ENCODE measurements at regions not wholly inside any gene's neighbourhood (a gene's known extent, or its start where the extent isn't known, plus 50 kb on each side); places are given as distances from the start of the nearest gene placed in this dataset.
"Not testable (repeated sequence)": the region's sequence is repeated elsewhere in the genome, so short reads cannot be mapped to it uniquely, and the experiment has no call there.

DNA sequence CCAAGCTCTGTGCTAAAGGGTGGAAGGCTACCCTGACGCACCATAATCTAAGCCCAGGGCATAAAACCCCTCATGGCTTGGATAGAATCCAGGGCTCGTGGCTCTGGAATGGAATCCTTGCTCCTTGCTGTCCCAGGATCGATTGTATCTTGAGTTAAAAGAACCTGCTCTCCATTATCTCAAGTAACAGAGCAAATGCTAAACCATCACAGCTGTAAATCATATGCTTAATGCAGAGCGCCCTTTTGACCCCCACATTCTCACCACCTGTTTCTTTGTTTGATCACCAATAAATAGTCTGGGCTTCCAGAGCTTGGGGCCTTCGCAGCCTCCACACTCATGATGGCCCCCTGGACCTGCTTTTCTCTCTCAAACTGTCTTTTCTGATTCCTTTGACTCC is 299.3 kb upstream of the MGAT4C start:
- not testable (repeated sequence) for H3K4me3 ChIP-seq (ENCODE audit: low read depth, low read length); H3K27ac ChIP-seq (ENCODE audit: low read depth, low read length)

GRCh38 chr12:86551146-86551571 is 295.0 kb upstream of the MGAT4C start:
- Histone ChIP-seq H3K4me3 (ENCODE audit: low read depth, low read length) (no peak overlapping the region), H3K27me3 (ENCODE audit: control insufficient read depth, insufficient read depth, low read length) (no peaks in the 10 kb centered on the region), H3K36me3 (ENCODE audit: control insufficient read depth, insufficient read depth, low read length) (no peaks in the 10 kb centered on the region), H3K9ac (ENCODE audit: low read length) (no peak overlapping the region), H3K9me3 (ENCODE audit: control insufficient read depth, insufficient read depth, low read depth, low read length) (no peaks in the 10 kb centered on the region), H3K4me1 (ENCODE audit: control insufficient read depth, insufficient read depth, low read length) (no peaks in the 10 kb centered on the region), H3K27ac (ENCODE audit: low read depth, low read length) (no peak overlapping the region)

More for the DNA sequence above, 299.3 kb upstream of the MGAT4C start:
- H3K36me3 ChIP-seq (ENCODE audit: control insufficient read depth, insufficient read depth, low read length); H3K9ac ChIP-seq (ENCODE audit: low read length); H3K27me3 ChIP-seq (ENCODE audit: control insufficient read depth, insufficient read depth, low read length); H3K9me3 ChIP-seq (ENCODE audit: control insufficient read depth, insufficient read depth, low read depth, low read length); H3K4me1 ChIP-seq (ENCODE audit: control insufficient read depth, insufficient read depth, low read length): not testable (repeated sequence)

DNA sequence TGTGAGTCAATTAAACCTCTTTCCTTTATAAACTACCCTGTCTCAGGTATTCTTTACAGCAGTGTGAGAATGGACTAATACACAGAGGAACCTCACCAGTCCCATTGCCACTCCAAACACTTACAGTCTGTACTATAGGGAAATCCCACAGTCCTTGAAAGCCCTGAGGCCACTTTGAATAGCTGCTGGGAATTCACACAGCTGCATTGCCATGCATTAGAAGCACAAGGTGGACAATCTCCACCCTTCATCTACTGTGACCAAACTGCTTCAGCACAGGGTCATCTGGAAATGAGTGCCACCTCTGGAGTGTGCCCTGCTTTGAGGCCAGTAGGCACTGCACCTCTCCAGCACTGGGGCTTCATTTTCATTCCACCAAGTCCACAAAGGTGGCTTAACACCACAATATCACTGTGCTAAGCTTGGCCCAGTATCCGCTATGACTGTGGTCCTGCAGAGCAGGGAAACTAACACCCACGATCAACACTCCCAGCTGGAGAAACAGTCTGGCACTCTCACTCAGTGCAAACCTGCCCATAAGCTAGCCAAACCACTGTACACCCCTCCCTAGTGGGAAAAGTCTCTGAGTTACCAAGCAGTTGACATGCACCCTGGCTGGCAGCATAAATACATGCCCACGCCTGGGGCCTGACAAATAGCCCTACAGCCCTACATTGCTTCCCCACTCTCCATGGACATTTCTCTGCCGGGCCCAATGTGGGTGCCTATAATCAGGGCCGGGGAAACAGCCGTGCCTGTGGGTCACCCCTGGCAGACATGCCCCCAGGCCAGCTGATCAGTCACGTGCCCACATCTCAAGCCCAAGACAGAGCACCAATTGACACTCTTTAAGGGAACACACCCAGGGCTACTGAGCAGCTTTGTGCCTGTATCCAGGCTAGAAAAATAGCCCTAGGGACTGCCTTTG is 294.3 kb upstream of the MGAT4C start:
- Histone ChIP-seq H3K4me3 (ENCODE audit: low read depth, low read length) (no peak overlapping the region), H3K9ac (ENCODE audit: low read length) (no peak overlapping the region), H3K9me3 (ENCODE audit: control insufficient read depth, insufficient read depth, low read depth, low read length) (no peaks in the 10 kb centered on the region), H3K27ac (ENCODE audit: low read depth, low read length) (no peak overlapping the region), H3K27me3 (ENCODE audit: control insufficient read depth, insufficient read depth, low read length) (no peaks in the 10 kb centered on the region), H3K4me1 (ENCODE audit: control insufficient read depth, insufficient read depth, low read length) (no peaks in the 10 kb centered on the region), H3K36me3 (ENCODE audit: control insufficient read depth, insufficient read depth, low read length) (no peaks in the 10 kb centered on the region)

DNA sequence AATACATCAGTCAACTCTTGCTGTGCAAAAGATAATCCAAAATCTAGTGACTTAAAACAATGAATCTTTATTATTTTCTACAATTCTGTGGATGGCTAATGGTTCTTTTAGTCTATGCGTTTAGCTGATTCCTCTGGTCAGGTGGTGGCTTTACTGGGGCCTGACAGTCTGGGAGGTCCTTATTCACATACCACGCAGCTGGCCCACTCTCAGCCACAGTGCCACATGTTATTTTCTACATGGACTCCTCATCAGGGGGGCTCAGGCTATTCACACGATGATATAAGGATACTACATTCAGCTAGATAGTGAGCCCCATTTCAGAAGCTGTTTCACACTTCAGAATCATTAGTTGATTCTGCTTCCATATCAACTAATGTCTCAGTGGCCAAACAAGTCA is 287.5 kb upstream of the MGAT4C start:
- Histone ChIP-seq H3K27me3 (ENCODE audit: control insufficient read depth, insufficient read depth, low read length) (no peaks in the 10 kb centered on the region), H3K36me3 (ENCODE audit: control insufficient read depth, insufficient read depth, low read length) (no peaks in the 10 kb centered on the region), H3K4me3 (ENCODE audit: low read depth, low read length) (no peak overlapping the region), H3K9me3 (ENCODE audit: control insufficient read depth, insufficient read depth, low read depth, low read length) (no peaks in the 10 kb centered on the region), H3K9ac (ENCODE audit: low read length) (no peak overlapping the region), H3K4me1 (ENCODE audit: control insufficient read depth, insufficient read depth, low read length) (no peaks in the 10 kb centered on the region), H3K27ac (ENCODE audit: low read depth, low read length) (no peak overlapping the region)

DNA sequence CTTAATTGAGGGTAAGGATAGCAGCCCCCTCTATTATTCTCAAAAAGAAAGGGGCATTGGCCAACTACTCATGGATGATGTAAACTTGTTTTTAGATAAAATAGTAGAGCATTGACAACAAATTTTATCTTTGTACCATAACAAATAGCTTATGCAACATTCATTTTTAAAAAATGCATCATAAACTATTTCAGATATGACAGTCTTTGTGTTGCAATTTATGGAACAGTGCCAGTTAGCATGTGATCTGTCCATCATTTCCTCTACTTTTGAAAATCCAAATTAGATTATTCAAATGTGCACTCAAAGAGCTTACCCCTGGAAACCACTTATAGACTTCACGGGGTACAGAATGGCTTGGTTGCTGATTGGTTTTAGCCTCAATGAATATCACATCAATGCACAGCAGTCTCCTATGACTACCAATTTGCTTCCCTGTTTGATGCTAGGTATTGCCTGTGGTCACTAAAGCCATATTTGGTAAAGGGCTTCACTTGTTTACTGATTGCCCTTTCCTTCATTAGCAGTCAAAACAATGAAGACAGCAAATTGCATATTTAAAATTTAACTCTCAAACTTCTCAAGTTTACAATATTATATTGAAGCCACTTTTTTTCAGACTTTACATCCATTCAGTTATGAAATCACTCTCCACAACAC is 274.9 kb upstream of the MGAT4C start:
- no peaks in the 10 kb centered on the region for H3K9me3 ChIP-seq (ENCODE audit: control insufficient read depth, insufficient read depth, low read depth, low read length)
- no peaks in the 10 kb centered on the region for H3K36me3 ChIP-seq (ENCODE audit: control insufficient read depth, insufficient read depth, low read length)
- no peaks in the 10 kb centered on the region for H3K27me3 ChIP-seq (ENCODE audit: control insufficient read depth, insufficient read depth, low read length)
- H3K27ac ChIP-seq (ENCODE audit: low read depth, low read length) = no peak overlapping the region
- H3K9ac ChIP-seq (ENCODE audit: low read length) = no peak overlapping the region
- no peak overlapping the region for H3K4me3 ChIP-seq (ENCODE audit: low read depth, low read length)
- no peaks in the 10 kb centered on the region; the same call in 1 of the 2 replicates for H3K4me1 ChIP-seq (ENCODE audit: control insufficient read depth, insufficient read depth, low read length)

DNA sequence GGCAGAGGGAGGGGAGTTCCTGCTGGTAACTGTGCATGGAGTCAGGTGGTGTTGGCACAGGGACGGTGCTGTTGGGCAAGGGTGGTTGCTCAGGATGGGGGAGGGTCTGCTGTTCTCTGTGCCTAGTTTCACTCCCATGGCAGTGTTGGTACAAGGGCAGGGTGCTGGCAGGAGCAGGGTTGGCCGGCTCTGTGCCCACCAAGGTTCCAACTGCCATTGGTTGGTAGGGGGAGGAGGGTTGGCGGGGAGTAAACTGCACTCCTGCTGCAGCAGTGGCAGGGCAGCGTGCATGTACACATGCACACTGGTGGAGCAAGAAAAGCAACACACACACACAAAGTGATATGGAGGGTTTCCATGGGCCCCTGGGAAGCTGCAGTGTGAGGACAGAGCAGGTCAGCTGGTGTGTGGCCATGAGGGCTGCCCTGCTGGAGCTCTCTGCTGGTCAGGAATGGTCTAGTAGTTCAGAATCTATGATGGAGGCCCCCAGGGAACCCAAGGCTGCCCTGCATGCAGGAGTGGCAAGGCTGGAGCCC is 269.9 kb upstream of the MGAT4C start:
- Histone ChIP-seq H3K27me3 (ENCODE audit: control insufficient read depth, insufficient read depth, low read length) (no peaks in the 10 kb centered on the region), H3K36me3 (ENCODE audit: control insufficient read depth, insufficient read depth, low read length) (no peaks in the 10 kb centered on the region), H3K9me3 (ENCODE audit: control insufficient read depth, insufficient read depth, low read depth, low read length) (peaks cover 6% of the 10 kb centered on the region; the same call in 1 of the 2 replicates), H3K4me1 (ENCODE audit: control insufficient read depth, insufficient read depth, low read length) (no peaks in the 10 kb centered on the region), H3K27ac (ENCODE audit: low read depth, low read length) (no peak overlapping the region), H3K9ac (ENCODE audit: low read length) (no peak overlapping the region), H3K4me3 (ENCODE audit: low read depth, low read length) (no peak overlapping the region)

GRCh38 chr12:86523844-86524243 is 267.7 kb upstream of the MGAT4C start:
- H3K4me3 ChIP-seq (ENCODE audit: low read depth, low read length) = no peak overlapping the region
- H3K9me3 ChIP-seq (ENCODE audit: control insufficient read depth, insufficient read depth, low read depth, low read length) = peaks cover 6% of the 10 kb centered on the region; the same call in 1 of the 2 replicates
- no peak overlapping the region for H3K27ac ChIP-seq (ENCODE audit: low read depth, low read length)
- no peaks in the 10 kb centered on the region for H3K27me3 ChIP-seq (ENCODE audit: control insufficient read depth, insufficient read depth, low read length)
- no peaks in the 10 kb centered on the region for H3K36me3 ChIP-seq (ENCODE audit: control insufficient read depth, insufficient read depth, low read length)
- no peaks in the 10 kb centered on the region for H3K4me1 ChIP-seq (ENCODE audit: control insufficient read depth, insufficient read depth, low read length)
- H3K9ac ChIP-seq (ENCODE audit: low read length) = no peak overlapping the region

GRCh38 chr12:86521870-86522269 is 265.7 kb upstream of the MGAT4C start:
- no peaks in the 10 kb centered on the region for H3K4me1 ChIP-seq (ENCODE audit: control insufficient read depth, insufficient read depth, low read length)
- no peak overlapping the region for H3K9ac ChIP-seq (ENCODE audit: low read length)
- peaks cover 6% of the 10 kb centered on the region; the same call in 1 of the 2 replicates for H3K9me3 ChIP-seq (ENCODE audit: control insufficient read depth, insufficient read depth, low read depth, low read length)
- no peaks in the 10 kb centered on the region for H3K36me3 ChIP-seq (ENCODE audit: control insufficient read depth, insufficient read depth, low read length)
- no peak overlapping the region for H3K27ac ChIP-seq (ENCODE audit: low read depth, low read length)
- H3K4me3 ChIP-seq (ENCODE audit: low read depth, low read length) = no peak overlapping the region
- no peaks in the 10 kb centered on the region for H3K27me3 ChIP-seq (ENCODE audit: control insufficient read depth, insufficient read depth, low read length)

GRCh38 chr12:86513226-86513625 is 257.0 kb upstream of the MGAT4C start:
- Histone ChIP-seq H3K4me1 (ENCODE audit: control insufficient read depth, insufficient read depth, low read length) (no peaks in the 10 kb centered on the region), H3K9ac (ENCODE audit: low read length) (no peak overlapping the region), H3K4me3 (ENCODE audit: low read depth, low read length) (no peak overlapping the region), H3K27ac (ENCODE audit: low read depth, low read length) (no peak overlapping the region), H3K9me3 (ENCODE audit: control insufficient read depth, insufficient read depth, low read depth, low read length) (no peaks in the 10 kb centered on the region), H3K27me3 (ENCODE audit: control insufficient read depth, insufficient read depth, low read length) (no peaks in the 10 kb centered on the region), H3K36me3 (ENCODE audit: control insufficient read depth, insufficient read depth, low read length) (no peaks in the 10 kb centered on the region)

DNA sequence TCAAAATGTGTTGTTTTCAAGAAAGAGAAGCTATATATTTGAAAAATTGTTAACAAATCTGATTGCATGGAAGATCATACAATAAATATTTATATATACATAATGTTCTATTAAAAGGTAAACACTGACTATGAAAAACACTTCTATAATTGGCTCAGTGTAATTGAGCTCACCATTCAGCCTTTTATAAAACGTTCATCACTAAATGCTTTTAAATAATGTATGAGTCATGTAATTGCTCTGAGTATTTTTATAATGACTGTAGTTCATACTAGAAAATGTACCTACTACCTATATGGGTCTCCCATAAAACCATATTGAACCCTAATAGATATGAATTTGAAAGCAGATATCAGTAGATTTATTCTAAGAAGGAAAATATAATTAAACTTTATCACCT is 240.4 kb upstream of the MGAT4C start:
- H3K9ac ChIP-seq (ENCODE audit: low read length) = no peak overlapping the region
- H3K4me1 ChIP-seq (ENCODE audit: control insufficient read depth, insufficient read depth, low read length) = no peaks in the 10 kb centered on the region
- H3K27ac ChIP-seq (ENCODE audit: low read depth, low read length) = no peak overlapping the region

GRCh38 chr12:86484473-86484872 is 228.3 kb upstream of the MGAT4C start:
- H3K27me3 ChIP-seq (ENCODE audit: control insufficient read depth, insufficient read depth, low read length) = no peaks in the 10 kb centered on the region
- H3K4me3 ChIP-seq (ENCODE audit: low read depth, low read length) = no peak overlapping the region
- no peaks in the 10 kb centered on the region for H3K36me3 ChIP-seq (ENCODE audit: control insufficient read depth, insufficient read depth, low read length)
- H3K4me1 ChIP-seq (ENCODE audit: control insufficient read depth, insufficient read depth, low read length) = peaks cover 8% of the 10 kb centered on the region
- H3K9ac ChIP-seq (ENCODE audit: low read length) = no peak overlapping the region
- H3K27ac ChIP-seq (ENCODE audit: low read depth, low read length) = no peak overlapping the region
- no peaks in the 10 kb centered on the region for H3K9me3 ChIP-seq (ENCODE audit: control insufficient read depth, insufficient read depth, low read depth, low read length)

More for the DNA sequence above, 240.4 kb upstream of the MGAT4C start:
- no peaks in the 10 kb centered on the region for H3K36me3 ChIP-seq (ENCODE audit: control insufficient read depth, insufficient read depth, low read length)
- H3K27me3 ChIP-seq (ENCODE audit: control insufficient read depth, insufficient read depth, low read length) = no peaks in the 10 kb centered on the region
- no peak overlapping the region for H3K4me3 ChIP-seq (ENCODE audit: low read depth, low read length)
- H3K9me3 ChIP-seq (ENCODE audit: control insufficient read depth, insufficient read depth, low read depth, low read length) = no peaks in the 10 kb centered on the region

Data from HUES6 (cell line).